Ovary (tissue), 3 donors: ENCODE measurements at regions not wholly inside any gene's neighbourhood (a gene's known extent, or its start where the extent isn't known, plus 50 kb on each side); places are given as distances from the start of the nearest gene placed in this dataset.
"Not testable (repeated sequence)": the region's sequence is repeated elsewhere in the genome, so short reads cannot be mapped to it uniquely, and the experiment has no call there.

Experiments used
- CTCF ChIP-seq, 3 donors: fragments of 450-650 bp in 2 of 3; fragments of 200-600 bp in 1 of 3; IDR thresholded peaks; one replicate each; pipeline versions ENCODE4 v1.5.1 to v1.8.0; 2016 to 2022; ENCODE audit warnings: antibody characterized with exemption in 3 of 3, mild to moderate bottlenecking in 1 of 3
- EP300 ChIP-seq: sonication (generic); formaldehyde crosslinking; IDR thresholded peaks from one replicate; pipeline ENCODE4 v1.6.1; 2017; ENCODE audit warnings: antibody characterized with exemption
- donor health status: DM: no; HTN: no; CAD: no.

GRCh38 chr21:8757399-8758093 is 1763.8 kb upstream of the TPTE start:
- TF ChIP-seq CTCF (IDR thresholded peaks at IDR 0.05); EP300: not testable (repeated sequence)
